ENCODE measurements at regions not wholly inside any gene's neighbourhood (a gene's known extent, or its start where the extent isn't known, plus 50 kb on each side); places are given as distances from the start of the nearest gene placed in this dataset.
"Not testable (repeated sequence)": the region's sequence is repeated elsewhere in the genome, so short reads cannot be mapped to it uniquely, and the experiment has no call there.

DNA sequence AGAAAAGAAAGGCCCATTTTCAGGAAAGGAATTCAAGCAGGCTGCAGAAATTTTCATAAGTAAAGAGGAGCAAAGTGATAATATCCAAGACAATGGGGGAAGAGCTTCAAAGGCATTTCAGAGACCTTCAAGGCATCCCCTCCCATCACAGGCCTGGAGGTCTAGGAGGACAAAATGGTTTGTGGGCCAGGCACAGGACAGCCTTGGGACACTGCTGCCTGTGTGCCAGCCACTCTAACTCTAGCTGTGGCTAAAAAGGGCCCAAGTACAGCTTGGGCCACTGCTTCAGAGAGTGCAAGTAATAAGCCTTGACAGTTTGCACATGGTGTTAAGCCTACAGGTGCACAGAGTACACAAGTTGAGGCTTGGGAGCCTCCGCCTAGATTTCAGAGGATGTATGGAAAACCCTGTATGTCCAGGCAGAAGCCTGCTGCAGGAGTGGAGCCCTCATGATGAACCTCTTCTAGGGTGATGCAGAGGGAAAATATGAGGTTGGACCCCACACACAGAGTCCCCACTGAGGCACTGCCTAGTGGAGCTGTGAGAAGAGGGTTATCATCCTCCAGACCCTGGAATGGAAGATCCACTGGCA is 51.8 kb upstream of the ZSWIM5 start:
- H3K4me3 ChIP-seq (ENCODE audit: low read depth, low read length): no peak overlapping the region
- H3K36me3 ChIP-seq (ENCODE audit: control insufficient read depth, insufficient read depth, low read length): no peaks in the 10 kb centered on the region
- H3K27me3 ChIP-seq (ENCODE audit: control insufficient read depth, insufficient read depth, low read length): no peaks in the 10 kb centered on the region
- DNase-seq (ENCODE audit: low read depth): no peak
- FAIRE-seq: no peak
- TF ChIP-seq CTCF (IDR thresholded peaks at IDR 0.05; ENCODE audit: insufficient read depth, low read length, severe bottlenecking): no peak

DNA sequence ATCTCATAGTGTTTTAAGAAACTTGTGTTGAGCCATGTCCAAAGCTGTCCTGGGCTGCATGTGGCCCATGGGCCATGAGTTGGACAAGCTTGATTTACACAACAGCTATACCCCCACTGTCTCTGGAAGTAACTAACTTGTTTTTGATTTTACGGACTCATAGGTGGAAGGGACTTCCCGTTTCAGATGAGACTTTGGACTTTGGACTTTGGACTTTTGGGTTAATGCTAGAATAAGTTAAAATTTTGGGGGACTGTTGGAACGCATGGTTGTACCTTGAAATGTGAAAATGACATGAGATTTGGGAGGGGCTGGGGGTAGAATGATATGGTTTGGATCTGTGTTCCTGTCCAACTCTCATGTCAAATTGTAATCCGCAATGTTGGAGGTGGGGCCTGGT is 52.6 kb upstream of the ZSWIM5 start:
- Histone ChIP-seq H3K27me3 (ENCODE audit: control insufficient read depth, insufficient read depth, low read length) (no peaks in the 10 kb centered on the region), H3K4me3 (ENCODE audit: low read depth, low read length) (no peak overlapping the region), H3K36me3 (ENCODE audit: control insufficient read depth, insufficient read depth, low read length) (no peaks in the 10 kb centered on the region)
- DNase-seq (ENCODE audit: low read depth): no peak
- TF ChIP-seq CTCF (IDR thresholded peaks at IDR 0.05; ENCODE audit: insufficient read depth, low read length, severe bottlenecking): no peak
- no peak for FAIRE-seq

DNA sequence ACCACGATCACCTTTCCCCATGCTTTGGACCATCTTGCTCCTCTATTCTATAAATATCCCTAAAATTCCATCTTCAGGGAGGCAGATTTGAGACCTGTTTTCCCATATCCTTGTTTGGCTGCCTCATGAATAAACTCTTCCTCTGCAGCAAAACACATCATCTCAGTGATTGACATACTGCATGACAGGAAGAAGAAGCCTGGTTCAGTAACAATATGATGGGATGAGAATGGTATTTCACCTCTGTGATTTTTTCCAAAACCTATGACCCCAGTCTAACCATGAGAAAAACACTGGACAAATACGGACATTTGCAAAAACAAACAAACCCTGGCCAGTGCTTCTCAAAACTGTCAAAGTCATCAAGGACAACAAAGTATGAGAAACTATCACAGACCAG is 53.8 kb upstream of the ZSWIM5 start:
- no peaks in the 10 kb centered on the region for H3K27me3 ChIP-seq (ENCODE audit: control insufficient read depth, insufficient read depth, low read length)
- TF ChIP-seq CTCF (IDR thresholded peaks at IDR 0.05; ENCODE audit: insufficient read depth, low read length, severe bottlenecking): no peak
- no peaks in the 10 kb centered on the region for H3K36me3 ChIP-seq (ENCODE audit: control insufficient read depth, insufficient read depth, low read length)
- DNase-seq (ENCODE audit: low read depth) (no peak), FAIRE-seq (no peak)
- no peak overlapping the region for H3K4me3 ChIP-seq (ENCODE audit: low read depth, low read length)

- Histone ChIP-seq H3K27me3 (ENCODE audit: control insufficient read depth, insufficient read depth, low read length) (no peaks in the 10 kb centered on the region), H3K4me3 (ENCODE audit: low read depth, low read length) (no peak overlapping the region), H3K36me3 (ENCODE audit: control insufficient read depth, insufficient read depth, low read length) (no peaks in the 10 kb centered on the region)
- no peak for DNase-seq (ENCODE audit: low read depth)
- TF ChIP-seq CTCF (IDR thresholded peaks at IDR 0.05; ENCODE audit: insufficient read depth, low read length, severe bottlenecking): no peak
- no peak for FAIRE-seq
These were observed 56.7 kb upstream of the ZSWIM5 start for GRCh38 chr1:45263132-45263531.

DNA sequence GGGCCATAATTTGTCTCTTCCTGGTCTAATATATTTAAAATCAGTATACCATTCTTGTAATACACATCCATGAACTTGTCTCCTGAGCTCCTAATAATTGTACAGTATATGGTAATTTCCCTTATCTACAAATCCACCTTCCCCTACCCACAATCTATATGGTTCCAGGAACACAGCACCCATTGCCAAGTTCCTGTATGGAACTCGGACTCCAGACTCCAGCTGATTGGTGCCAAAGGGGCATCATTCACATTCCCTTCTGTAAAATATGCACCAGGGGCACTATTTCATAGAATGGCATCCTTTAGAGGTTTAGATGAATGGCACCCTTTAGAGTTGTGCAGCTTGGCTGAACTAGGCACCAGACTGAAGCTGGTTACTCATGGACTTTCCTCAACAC is 58.8 kb upstream of the ZSWIM5 start:
- Histone ChIP-seq H3K27me3 (ENCODE audit: control insufficient read depth, insufficient read depth, low read length) (no peaks in the 10 kb centered on the region), H3K4me3 (ENCODE audit: low read depth, low read length) (no peak overlapping the region), H3K36me3 (ENCODE audit: control insufficient read depth, insufficient read depth, low read length) (no peaks in the 10 kb centered on the region)
- DNase-seq (ENCODE audit: low read depth): no peak
- TF ChIP-seq CTCF (IDR thresholded peaks at IDR 0.05; ENCODE audit: insufficient read depth, low read length, severe bottlenecking): no peak
- no peak for FAIRE-seq

DNA sequence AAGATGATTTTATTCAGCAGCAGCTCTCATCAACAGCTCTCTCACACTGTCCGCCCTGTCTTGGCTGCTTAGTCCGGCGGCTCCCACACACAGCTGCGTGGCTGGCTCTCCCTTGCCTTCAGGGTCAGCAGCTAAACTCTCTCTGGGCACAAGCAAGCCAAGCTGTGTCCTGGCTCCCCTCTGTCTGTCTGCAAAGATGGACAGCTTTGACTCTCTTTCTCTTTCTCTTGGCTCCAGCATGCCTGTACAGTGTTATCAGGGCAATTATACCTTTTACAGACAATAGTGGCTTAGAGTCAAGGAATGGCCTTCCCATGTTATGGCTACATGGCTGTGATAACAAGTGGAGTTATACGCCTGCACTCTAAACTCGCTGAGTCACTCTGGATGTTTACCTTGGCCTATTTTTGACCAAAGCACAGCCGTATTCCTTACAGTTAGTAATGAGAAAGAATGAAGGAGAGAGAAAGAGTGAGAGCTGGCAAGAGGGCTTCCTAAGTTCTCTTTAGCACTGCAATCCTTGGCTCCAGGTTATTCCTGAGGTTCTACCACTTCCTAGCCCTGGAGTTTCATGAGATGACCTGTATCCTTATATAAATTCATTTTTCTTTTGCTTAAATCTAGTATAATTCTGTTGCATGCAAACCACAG is 59.9 kb upstream of the ZSWIM5 start:
- TF ChIP-seq CTCF (IDR thresholded peaks at IDR 0.05; ENCODE audit: insufficient read depth, low read length, severe bottlenecking): no peak
- FAIRE-seq (no peak), DNase-seq (ENCODE audit: low read depth) (peak; percentile 74)
- Histone ChIP-seq H3K36me3 (ENCODE audit: control insufficient read depth, insufficient read depth, low read length) (no peaks in the 10 kb centered on the region), H3K27me3 (ENCODE audit: control insufficient read depth, insufficient read depth, low read length) (no peaks in the 10 kb centered on the region), H3K4me3 (ENCODE audit: low read depth, low read length) (no peak overlapping the region)

DNA sequence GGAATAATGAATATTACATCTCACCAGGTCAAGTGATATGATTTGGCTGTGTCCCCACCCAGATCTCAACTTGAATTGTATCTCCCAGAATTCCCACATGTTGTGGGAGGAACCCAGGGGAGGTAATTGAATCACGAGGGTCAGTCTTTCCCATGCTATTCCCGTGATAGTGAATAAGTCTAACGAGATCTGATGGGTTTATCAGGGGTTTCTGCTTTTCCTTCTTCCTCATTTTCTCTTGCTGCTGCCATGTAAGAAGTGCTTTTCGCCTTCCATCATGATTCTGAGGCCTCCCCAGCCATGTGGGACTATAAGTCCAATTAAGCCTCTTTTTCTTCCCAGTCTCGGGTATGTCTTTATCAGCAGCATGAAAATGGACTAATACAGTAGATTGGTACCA is 58.4 kb upstream of the HPDL start:
- FAIRE-seq; H3K36me3 ChIP-seq (ENCODE audit: control insufficient read depth, insufficient read depth, low read length); DNase-seq (ENCODE audit: low read depth); H3K4me3 ChIP-seq (ENCODE audit: low read depth, low read length); H3K27me3 ChIP-seq (ENCODE audit: control insufficient read depth, insufficient read depth, low read length): not testable (repeated sequence)

GRCh38 chr1:45272267-45272666 is 54.4 kb upstream of the HPDL start:
- not testable (repeated sequence) for H3K27me3 ChIP-seq (ENCODE audit: control insufficient read depth, insufficient read depth, low read length); DNase-seq (ENCODE audit: low read depth); H3K4me3 ChIP-seq (ENCODE audit: low read depth, low read length); H3K36me3 ChIP-seq (ENCODE audit: control insufficient read depth, insufficient read depth, low read length); FAIRE-seq
